Gastrocnemius medialis (tissue), 4 donors: ENCODE measurements at regions not wholly inside any gene's neighbourhood (a gene's known extent, or its start where the extent isn't known, plus 50 kb on each side); places are given as distances from the start of the nearest gene placed in this dataset.
"Not testable (repeated sequence)": the region's sequence is repeated elsewhere in the genome, so short reads cannot be mapped to it uniquely, and the experiment has no call there.

ENCODE experiments used
- ATAC-seq, 2 donors: fragments of 150-250 bp; one replicate each; pipeline ENCODE4 v1.9.1; 2016
- DNase-seq, 2 donors: peaks; one replicate each; pipeline ENCODE4 v3.0.0-alpha.2; 2019
- H3K27ac ChIP-seq, 4 donors: fragments of 200-600 bp; sonication (generic); 1 replicate in 1 of 4; 2 replicates in 3 of 4; pipeline ENCODE4 v1.5.1; 2016 to 2018; ENCODE audit warnings: mild to moderate bottlenecking in 2 of 4, moderate library complexity in 1 of 4
- H3K27me3 ChIP-seq, 3 donors: fragments of 200-600 bp; sonication (generic) in 2 of 3; 1 replicate in 1 of 3; 2 replicates in 2 of 3; pipeline versions ENCODE4 v1.5.1 to v1.6.0; 2016 to 2019; ENCODE audit warnings: mild to moderate bottlenecking in 1 of 3, moderate library complexity in 1 of 3
- H3K36me3 ChIP-seq, 2 donors: fragments of 200-600 bp; sonication (generic) in 1 of 2; one replicate each; pipeline ENCODE4 v1.5.1; 2017 to 2018
- H3K4me1 ChIP-seq, 2 donors: fragments of 200-600 bp; sonication (generic) in 1 of 2; one replicate each; pipeline ENCODE4 v1.5.1; 2016 to 2017; ENCODE audit warnings: mild to moderate bottlenecking in 2 of 2
- H3K4me3 ChIP-seq, 4 donors: fragments of 200-600 bp; sonication (generic) in 3 of 4; 1 replicate in 1 of 4; 2 replicates in 3 of 4; pipeline ENCODE4 v1.5.1; 2016 to 2019; ENCODE audit warnings: mild to moderate bottlenecking in 2 of 4
- H3K9me3 ChIP-seq, 3 donors: fragments of 200-600 bp; sonication (generic) in 2 of 3; 1 replicate in 1 of 3; 2 replicates in 2 of 3; pipeline ENCODE4 v1.5.1; 2016 to 2019
- POLR2A ChIP-seq, 2 donors: fragments of 450-650 bp; IDR thresholded peaks; one replicate each; pipeline ENCODE4 v1.6.1; 2017; ENCODE audit warnings: antibody characterized with exemption in 2 of 2, mild to moderate bottlenecking in 2 of 2, moderate library complexity in 2 of 2
- in situ Hi-C, 4 donors: fragments of 200-750 bp; cut with MboI; loops; one replicate each; pipeline versions ENCODE4 v1.15.0 to v1.8.0; 2017; ENCODE audit warnings: low sequenced_read_pairs in 4 of 4
- intact Hi-C: fragments of 100-400 bp; cut with DNase I; formaldehyde crosslinking; loops from one replicate; pipeline ENCODE4 v1.15.1; 2023; ENCODE audit warnings: low total_unique reads
- TF ChIP-seq, protein P1 (sequence below), 5 experiments: fragments of 450-650 bp in 3 of 5; fragments of 200-600 bp in 2 of 5; sonication (generic) in 2 of 5; IDR thresholded peaks in 4 of 5; conservative IDR thresholded peaks in 1 of 5; 1 replicate in 4 of 5; 2 replicates in 1 of 5; pipeline ENCODE4 v1.5.1; 2016 to 2019; ENCODE audit warnings: antibody characterized with exemption in 5 of 5, mild to moderate bottlenecking in 3 of 5, moderate library complexity in 3 of 5

- in situ Hi-C loops (no loop called here), intact Hi-C loops (no loop called here)
- H3K27ac ChIP-seq, result no peak overlapping the region
- ATAC-seq (no peak), DNase-seq (no peak)
- no peaks in the 10 kb centered on the region for H3K27me3 ChIP-seq
- H3K36me3 ChIP-seq, result no peaks in the 10 kb centered on the region
- H3K4me3 ChIP-seq, result no peak overlapping the region
- H3K4me1 ChIP-seq, result no peaks in the 10 kb centered on the region
- TF ChIP-seq, protein P1, sequence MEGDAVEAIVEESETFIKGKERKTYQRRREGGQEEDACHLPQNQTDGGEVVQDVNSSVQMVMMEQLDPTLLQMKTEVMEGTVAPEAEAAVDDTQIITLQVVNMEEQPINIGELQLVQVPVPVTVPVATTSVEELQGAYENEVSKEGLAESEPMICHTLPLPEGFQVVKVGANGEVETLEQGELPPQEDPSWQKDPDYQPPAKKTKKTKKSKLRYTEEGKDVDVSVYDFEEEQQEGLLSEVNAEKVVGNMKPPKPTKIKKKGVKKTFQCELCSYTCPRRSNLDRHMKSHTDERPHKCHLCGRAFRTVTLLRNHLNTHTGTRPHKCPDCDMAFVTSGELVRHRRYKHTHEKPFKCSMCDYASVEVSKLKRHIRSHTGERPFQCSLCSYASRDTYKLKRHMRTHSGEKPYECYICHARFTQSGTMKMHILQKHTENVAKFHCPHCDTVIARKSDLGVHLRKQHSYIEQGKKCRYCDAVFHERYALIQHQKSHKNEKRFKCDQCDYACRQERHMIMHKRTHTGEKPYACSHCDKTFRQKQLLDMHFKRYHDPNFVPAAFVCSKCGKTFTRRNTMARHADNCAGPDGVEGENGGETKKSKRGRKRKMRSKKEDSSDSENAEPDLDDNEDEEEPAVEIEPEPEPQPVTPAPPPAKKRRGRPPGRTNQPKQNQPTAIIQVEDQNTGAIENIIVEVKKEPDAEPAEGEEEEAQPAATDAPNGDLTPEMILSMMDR (IDR thresholded peaks at IDR 0.05 in 4 of 5, conservative IDR thresholded peaks at IDR 0.05 in 1 of 5), result no peak
- TF ChIP-seq POLR2A (IDR thresholded peaks at IDR 0.05), result no peak
- no peaks in the 10 kb centered on the region for H3K9me3 ChIP-seq
Measured at GRCh38 chr6:21785164-21785563, 191.6 kb downstream of the SOX4 start.

DNA sequence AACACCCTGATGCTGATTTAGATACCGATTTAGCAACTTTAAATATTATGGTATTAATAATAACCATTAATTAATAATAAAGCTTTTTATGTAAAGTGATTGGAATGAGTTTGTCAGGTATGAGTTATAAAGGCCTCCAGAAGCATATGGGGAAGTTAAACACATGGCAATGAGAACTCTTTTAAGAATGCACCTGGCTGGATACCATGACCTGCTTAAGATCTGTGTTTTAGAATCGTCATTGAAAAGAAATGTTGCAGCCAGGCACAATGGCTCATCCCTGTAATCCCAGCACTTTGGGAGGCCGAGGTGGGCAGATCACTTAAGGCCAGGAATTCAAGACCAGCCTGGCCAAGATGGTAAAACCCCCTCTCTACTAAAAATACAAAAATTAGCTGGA, 197.5 kb downstream of the SOX4 start:
- Histone ChIP-seq H3K27ac (no peak overlapping the region), H3K27me3 (no peaks in the 10 kb centered on the region), H3K9me3 (no peaks in the 10 kb centered on the region), H3K4me3 (no peak overlapping the region), H3K36me3 (no peaks in the 10 kb centered on the region), H3K4me1 (no peaks in the 10 kb centered on the region)
- DNase-seq, result no peak
- intact Hi-C loops, result no loop called here
- in situ Hi-C loops, result no loop called here
- TF ChIP-seq, protein P1 (IDR thresholded peaks at IDR 0.05 in 4 of 5, conservative IDR thresholded peaks at IDR 0.05 in 1 of 5), result no peak
- no peak for TF ChIP-seq POLR2A (IDR thresholded peaks at IDR 0.05)
- no peak for ATAC-seq

- ATAC-seq, result no peak
- H3K27me3 ChIP-seq, result no peaks in the 10 kb centered on the region
- TF ChIP-seq, protein P1 (IDR thresholded peaks at IDR 0.05 in 4 of 5, conservative IDR thresholded peaks at IDR 0.05 in 1 of 5), result no peak
- TF ChIP-seq POLR2A (IDR thresholded peaks at IDR 0.05), result no peak
- intact Hi-C loops, result no loop called here
- no peaks in the 10 kb centered on the region for H3K36me3 ChIP-seq
- in situ Hi-C loops, result no loop called here
- no peak for DNase-seq
- H3K9me3 ChIP-seq, result no peaks in the 10 kb centered on the region
- no peak overlapping the region for H3K4me3 ChIP-seq
- no peaks in the 10 kb centered on the region for H3K4me1 ChIP-seq
- no peak overlapping the region for H3K27ac ChIP-seq
Measured at GRCh38 chr6:21791581-21791980, 198.0 kb downstream of the SOX4 start.

GRCh38 chr6:21792177-21792576, 198.6 kb downstream of the SOX4 start:
- no peak for DNase-seq
- no peaks in the 10 kb centered on the region for H3K9me3 ChIP-seq
- H3K36me3 ChIP-seq, result no peaks in the 10 kb centered on the region
- intact Hi-C loops, result no loop called here
- in situ Hi-C loops, result no loop called here
- no peak overlapping the region for H3K27ac ChIP-seq
- no peaks in the 10 kb centered on the region for H3K27me3 ChIP-seq
- ATAC-seq, result no peak
- no peak for TF ChIP-seq POLR2A (IDR thresholded peaks at IDR 0.05)
- TF ChIP-seq, protein P1 (IDR thresholded peaks at IDR 0.05 in 4 of 5, conservative IDR thresholded peaks at IDR 0.05 in 1 of 5), result no peak
- H3K4me1 ChIP-seq, result no peaks in the 10 kb centered on the region
- H3K4me3 ChIP-seq, result no peak overlapping the region

DNA sequence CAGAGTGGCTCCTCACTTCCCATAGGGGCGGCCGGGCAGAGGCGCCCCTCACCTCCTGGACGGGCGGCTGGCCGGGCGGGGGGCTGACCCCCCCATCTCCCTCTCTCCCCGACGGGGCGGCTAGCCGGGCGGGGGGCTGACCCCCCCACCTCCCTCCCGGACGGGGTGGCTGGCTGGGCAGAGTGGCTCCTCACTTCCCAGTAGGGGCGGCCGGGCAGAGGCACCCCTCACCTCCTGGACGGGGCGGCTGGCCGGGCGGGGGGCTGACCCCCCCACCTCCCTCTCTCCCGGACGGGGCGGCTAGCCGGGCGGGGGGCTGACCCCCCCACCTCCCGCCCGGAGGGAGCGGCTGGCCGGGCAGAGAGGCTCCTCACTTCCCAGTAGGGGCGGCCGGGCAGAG, 203.4 kb downstream of the SOX4 start:
- H3K4me3 ChIP-seq, H3K36me3 ChIP-seq, intact Hi-C loops, H3K27me3 ChIP-seq, DNase-seq, H3K27ac ChIP-seq, H3K9me3 ChIP-seq, H3K4me1 ChIP-seq, ATAC-seq, in situ Hi-C loops: not testable (repeated sequence)
